ENCODE measurements at regions not wholly inside any gene's neighbourhood (a gene's known extent, or its start where the extent isn't known, plus 50 kb on each side); places are given as distances from the start of the nearest gene placed in this dataset.

- no peak for DNase-seq (ENCODE audit: low spot score, unreplicated experiment)
- Mint-ChIP-seq H3K27ac (no peak overlapping the region), H3K9me3 (ENCODE audit: low read depth) (no peaks in the 10 kb centered on the region), H3K4me3 (ENCODE audit: low read depth) (no peak overlapping the region), H3K4me1 (ENCODE audit: low read depth) (no peaks in the 10 kb centered on the region), H3K36me3 (ENCODE audit: insufficient read depth) (no peaks in the 10 kb centered on the region), H3K27me3 (peaks cover 42% of the 10 kb centered on the region)
- no peak for TF ChIP-seq CTCF (IDR thresholded peaks at IDR 0.05; ENCODE audit: unreplicated experiment)
These were observed 662.2 kb downstream of the TOX3 start for GRCh38 chr16:51884773-51885172.

- Mint-ChIP-seq H3K36me3 (ENCODE audit: insufficient read depth) (no peaks in the 10 kb centered on the region), H3K27me3 (peaks cover 45% of the 10 kb centered on the region), H3K27ac (no peak overlapping the region), H3K4me3 (ENCODE audit: low read depth) (no peak overlapping the region), H3K9me3 (ENCODE audit: low read depth) (no peaks in the 10 kb centered on the region), H3K4me1 (ENCODE audit: low read depth) (no peaks in the 10 kb centered on the region)
- TF ChIP-seq CTCF (IDR thresholded peaks at IDR 0.05; ENCODE audit: unreplicated experiment), result no peak
- no peak for DNase-seq (ENCODE audit: low spot score, unreplicated experiment)
These were observed 665.2 kb downstream of the TOX3 start for GRCh38 chr16:51881731-51882130.

- Mint-ChIP-seq H3K36me3 (ENCODE audit: insufficient read depth) (no peaks in the 10 kb centered on the region), H3K4me3 (ENCODE audit: low read depth) (no peak overlapping the region), H3K27me3 (peaks cover 36% of the 10 kb centered on the region), H3K9me3 (ENCODE audit: low read depth) (no peaks in the 10 kb centered on the region), H3K27ac (no peak overlapping the region), H3K4me1 (ENCODE audit: low read depth) (peaks cover 2% of the 10 kb centered on the region)
- TF ChIP-seq CTCF (IDR thresholded peaks at IDR 0.05; ENCODE audit: unreplicated experiment), result no peak
- no peak for DNase-seq (ENCODE audit: low spot score, unreplicated experiment)
These were observed 666.2 kb downstream of the TOX3 start for GRCh38 chr16:51880776-51881175.

- no peak for DNase-seq (ENCODE audit: low spot score, unreplicated experiment)
- H3K27me3 Mint-ChIP-seq, result peaks cover 35% of the 10 kb centered on the region
- H3K27ac Mint-ChIP-seq, result no peak overlapping the region
These were observed 669.3 kb downstream of the TOX3 start for GRCh38 chr16:51877686-51878085.

GRCh38 chr16:51876934-51877333 lies 670.0 kb downstream of the TOX3 start:
- Mint-ChIP-seq H3K4me3 (ENCODE audit: low read depth) (no peak overlapping the region), H3K9me3 (ENCODE audit: low read depth) (no peaks in the 10 kb centered on the region), H3K36me3 (ENCODE audit: insufficient read depth) (no peaks in the 10 kb centered on the region), H3K27me3 (peaks cover 37% of the 10 kb centered on the region), H3K27ac (no peak overlapping the region), H3K4me1 (ENCODE audit: low read depth) (peaks cover 2% of the 10 kb centered on the region)
- DNase-seq (ENCODE audit: low spot score, unreplicated experiment), result no peak
- TF ChIP-seq CTCF (IDR thresholded peaks at IDR 0.05; ENCODE audit: unreplicated experiment), result no peak

More at GRCh38 chr16:51877686-51878085, 669.3 kb downstream of the TOX3 start:
- H3K4me1 Mint-ChIP-seq (ENCODE audit: low read depth), result peaks cover 2% of the 10 kb centered on the region
- TF ChIP-seq CTCF (IDR thresholded peaks at IDR 0.05; ENCODE audit: unreplicated experiment), result no peak
- no peaks in the 10 kb centered on the region for H3K9me3 Mint-ChIP-seq (ENCODE audit: low read depth)
- H3K4me3 Mint-ChIP-seq (ENCODE audit: low read depth), result no peak overlapping the region
- H3K36me3 Mint-ChIP-seq (ENCODE audit: insufficient read depth), result no peaks in the 10 kb centered on the region
